Gastroesophageal sphincter (tissue), 4 donors: ENCODE measurements at regions not wholly inside any gene's neighbourhood (a gene's known extent, or its start where the extent isn't known, plus 50 kb on each side); places are given as distances from the start of the nearest gene placed in this dataset.

Experiments used
- ATAC-seq: fragments of 150-250 bp; one replicate; pipeline ENCODE4 v1.9.1; 2016; ENCODE audit warnings: mild to moderate bottlenecking, moderate library complexity
- H3K27ac ChIP-seq, 4 donors: fragments of 200-600 bp; sonication (generic) in 3 of 4; 1 replicate in 3 of 4; 2 replicates in 1 of 4; pipeline ENCODE4 v1.5.1; 2016 to 2019
- H3K27me3 ChIP-seq: fragments of 200-600 bp; sonication (generic); one replicate; pipeline ENCODE4 v1.5.1; 2019
- H3K36me3 ChIP-seq, 2 donors: fragments of 200-600 bp; sonication (generic); one replicate each; pipeline ENCODE4 v1.5.1; 2019; ENCODE audit warnings: control low read depth in 1 of 2
- H3K4me1 ChIP-seq, 3 donors: fragments of 200-600 bp; sonication (generic); 1 replicate in 2 of 3; 2 replicates in 1 of 3; pipeline ENCODE4 v1.5.1; 2016 to 2019; ENCODE audit warnings: control low read depth in 2 of 3
- H3K4me3 ChIP-seq, 2 donors: fragments of 200-600 bp; sonication (generic); one replicate each; pipeline ENCODE4 v1.5.1; 2019; ENCODE audit warnings: mild to moderate bottlenecking in 1 of 2, moderate library complexity in 1 of 2
- H3K9me3 ChIP-seq, 3 donors: fragments of 200-600 bp; sonication (generic); one replicate each; pipeline ENCODE4 v1.5.1; 2017 to 2019; ENCODE audit warnings: control low read depth in 2 of 3
- EP300 ChIP-seq: sonication (generic); formaldehyde crosslinking; IDR thresholded peaks from one replicate; pipeline ENCODE4 v1.6.1; 2017; ENCODE audit warnings: antibody characterized with exemption, mild to moderate bottlenecking
- POLR2A ChIP-seq, 2 donors: fragments of 450-650 bp; IDR thresholded peaks; one replicate each; pipeline ENCODE4 v1.6.1; 2017; ENCODE audit warnings: antibody characterized with exemption in 2 of 2, mild to moderate bottlenecking in 2 of 2, moderate library complexity in 1 of 2
- POLR2AphosphoS5 ChIP-seq: sonication (generic); formaldehyde crosslinking; IDR thresholded peaks from one replicate; pipeline ENCODE4 v1.6.1; 2017; ENCODE audit warnings: antibody characterized with exemption
- WGBS, 2 donors: methylation state at CpG; one replicate each; pipeline ENCODE4 v1.1.5; 2018; ENCODE audit warnings: low coverage in 1 of 2; 5-methylcytosine and 5-hydroxymethylcytosine counted together
- TF ChIP-seq, protein P1 (sequence below), 4 experiments: fragments of 200-600 bp in 2 of 4; fragments of 450-650 bp in 2 of 4; sonication (generic) in 1 of 4; IDR thresholded peaks; one replicate each; pipeline ENCODE4 v1.5.1; 2017 to 2019; ENCODE audit warnings: antibody characterized with exemption in 4 of 4, mild to moderate bottlenecking in 2 of 4, moderate library complexity in 2 of 4

DNA sequence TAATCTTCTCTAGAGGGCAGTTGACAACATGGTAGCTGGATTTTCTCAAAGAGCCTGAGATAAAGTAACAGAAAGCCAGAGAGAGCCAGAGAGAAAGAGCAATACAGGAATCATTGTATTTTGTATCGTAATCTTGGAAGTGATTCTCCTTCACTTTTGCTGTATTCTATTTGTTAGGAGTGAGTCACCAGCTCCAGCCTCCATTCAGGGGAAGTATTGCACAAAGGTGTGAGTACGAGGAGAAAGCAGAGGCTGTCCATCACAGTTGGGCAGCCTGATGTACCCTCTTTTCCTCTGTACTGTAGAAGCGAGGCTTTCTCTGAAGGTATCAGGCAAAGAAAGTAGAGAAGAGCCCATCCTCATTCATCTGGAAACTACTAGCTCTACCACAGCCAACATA lies 176.8 kb downstream of the KCNS3 start:
- no peak overlapping the region for H3K4me3 ChIP-seq
- H3K27me3 ChIP-seq = no peaks in the 10 kb centered on the region
- H3K27ac ChIP-seq = no peak overlapping the region
- H3K36me3 ChIP-seq = no peaks in the 10 kb centered on the region
- no peak for ATAC-seq
- TF ChIP-seq, protein P1, sequence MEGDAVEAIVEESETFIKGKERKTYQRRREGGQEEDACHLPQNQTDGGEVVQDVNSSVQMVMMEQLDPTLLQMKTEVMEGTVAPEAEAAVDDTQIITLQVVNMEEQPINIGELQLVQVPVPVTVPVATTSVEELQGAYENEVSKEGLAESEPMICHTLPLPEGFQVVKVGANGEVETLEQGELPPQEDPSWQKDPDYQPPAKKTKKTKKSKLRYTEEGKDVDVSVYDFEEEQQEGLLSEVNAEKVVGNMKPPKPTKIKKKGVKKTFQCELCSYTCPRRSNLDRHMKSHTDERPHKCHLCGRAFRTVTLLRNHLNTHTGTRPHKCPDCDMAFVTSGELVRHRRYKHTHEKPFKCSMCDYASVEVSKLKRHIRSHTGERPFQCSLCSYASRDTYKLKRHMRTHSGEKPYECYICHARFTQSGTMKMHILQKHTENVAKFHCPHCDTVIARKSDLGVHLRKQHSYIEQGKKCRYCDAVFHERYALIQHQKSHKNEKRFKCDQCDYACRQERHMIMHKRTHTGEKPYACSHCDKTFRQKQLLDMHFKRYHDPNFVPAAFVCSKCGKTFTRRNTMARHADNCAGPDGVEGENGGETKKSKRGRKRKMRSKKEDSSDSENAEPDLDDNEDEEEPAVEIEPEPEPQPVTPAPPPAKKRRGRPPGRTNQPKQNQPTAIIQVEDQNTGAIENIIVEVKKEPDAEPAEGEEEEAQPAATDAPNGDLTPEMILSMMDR (IDR thresholded peaks at IDR 0.05) = no peak
- TF ChIP-seq POLR2A (IDR thresholded peaks at IDR 0.05) (no peak), POLR2AphosphoS5 (no peak), EP300 (no peak)
- WGBS, 2 donors = 62 to 93% methylated on average over 2 to 3 of the region's 3 CpGs
- H3K9me3 ChIP-seq = no peaks in the 10 kb centered on the region
- no peaks in the 10 kb centered on the region for H3K4me1 ChIP-seq

DNA sequence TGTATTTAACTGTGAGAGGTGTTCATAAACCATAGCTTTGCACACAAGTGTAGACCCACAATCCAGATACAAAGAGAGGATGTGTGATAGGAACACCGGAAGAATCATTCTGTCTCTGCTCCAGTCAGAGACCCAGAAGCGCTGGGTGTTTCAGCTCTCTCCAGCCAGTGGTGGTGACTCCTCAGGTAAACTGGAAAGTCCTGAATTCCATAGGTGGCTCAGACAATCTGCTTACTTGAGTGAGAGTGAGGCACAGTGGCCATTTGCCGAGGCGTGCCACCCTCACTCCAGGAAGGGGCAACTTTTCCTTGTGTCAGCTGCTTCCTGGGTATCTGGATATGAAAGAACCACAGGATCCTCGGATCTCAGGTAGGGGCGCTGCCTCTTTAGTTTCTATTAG lies 171.5 kb downstream of the KCNS3 start:
- ATAC-seq = no peak
- no peaks in the 10 kb centered on the region for H3K9me3 ChIP-seq
- peaks cover 4 to 19% (median 6%) of the 10 kb centered on the region in 3 donors for H3K4me1 ChIP-seq
- H3K27me3 ChIP-seq = no peaks in the 10 kb centered on the region
- no peak overlapping the region for H3K4me3 ChIP-seq
- no peaks in the 10 kb centered on the region for H3K36me3 ChIP-seq
- 93 to 95% methylated on average over 3 to 6 of the region's 6 CpGs for WGBS, 2 donors
- TF ChIP-seq EP300 = no peak
- TF ChIP-seq, protein P1 (IDR thresholded peaks at IDR 0.05) = no peak
- no peak for TF ChIP-seq POLR2AphosphoS5
- TF ChIP-seq POLR2A (IDR thresholded peaks at IDR 0.05) = no peak
- no peak overlapping the region for H3K27ac ChIP-seq

DNA sequence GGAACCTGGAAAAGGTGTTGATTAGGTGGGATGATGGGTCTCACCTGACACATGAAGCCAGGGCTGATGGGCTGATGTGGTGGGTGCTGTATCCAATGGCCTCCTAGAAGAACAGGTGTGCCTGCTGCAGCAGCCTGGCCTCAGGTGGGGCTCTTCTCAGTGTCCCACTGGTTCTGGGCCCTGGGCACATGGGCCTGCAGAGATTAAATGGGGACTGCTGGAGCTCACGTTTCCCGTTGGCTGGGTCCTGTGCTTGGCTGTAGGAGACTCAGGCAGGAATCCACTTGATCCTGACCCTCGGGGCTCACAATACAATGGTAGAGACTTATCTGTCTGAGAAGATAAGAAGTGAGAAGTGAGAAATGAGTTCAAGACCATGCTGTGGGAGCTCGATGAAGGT lies 170.9 kb downstream of the KCNS3 start:
- Histone ChIP-seq H3K4me1 (peaks cover 4 to 19% (median 6%) of the 10 kb centered on the region in 3 donors), H3K36me3 (no peaks in the 10 kb centered on the region)
- 66% methylated on average over 2 of the region's 4 CpGs; no CpG with 5 or more reads in 1 of the 2 donors for WGBS, 2 donors

DNA sequence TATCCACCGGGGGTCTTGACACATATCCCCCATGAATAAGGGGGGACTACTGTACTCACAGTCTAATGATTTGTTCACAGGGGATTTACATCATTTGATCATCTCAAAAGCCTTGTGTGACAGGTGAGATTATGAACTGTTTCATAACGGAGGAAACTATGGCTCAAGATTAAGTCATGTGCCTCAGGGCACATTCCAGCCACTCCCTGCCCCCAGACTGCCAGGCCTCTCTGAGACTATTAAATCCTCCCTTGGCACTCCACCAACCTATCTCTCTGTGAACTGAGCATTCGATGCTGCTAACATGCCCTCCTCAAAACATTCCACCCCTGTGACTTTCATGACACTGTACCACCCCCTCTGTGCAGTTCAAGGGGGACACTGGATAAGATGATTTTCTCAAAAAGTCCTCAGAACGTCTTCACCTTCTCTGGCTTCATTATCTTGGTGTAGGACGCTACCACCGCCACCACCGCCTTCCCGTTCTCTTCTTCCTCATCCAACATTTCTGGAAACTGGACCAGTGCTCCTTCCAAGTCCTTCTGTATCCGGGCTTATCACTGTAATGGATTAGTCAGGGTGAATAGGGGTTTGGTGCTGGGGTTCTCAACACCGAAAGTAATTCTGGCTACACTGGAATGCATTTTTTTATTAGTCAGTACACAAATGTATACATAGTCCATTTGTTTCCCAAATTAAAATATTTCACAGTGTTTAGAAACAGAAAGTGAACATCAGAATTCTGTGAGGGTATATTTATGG lies 169.6 kb downstream of the KCNS3 start:
- 38 to 54% methylated on average over 2 to 10 of the region's 10 CpGs for WGBS, 2 donors

More for the DNA sequence above, 170.9 kb downstream of the KCNS3 start:
- TF ChIP-seq EP300 (no peak), POLR2A (IDR thresholded peaks at IDR 0.05) (no peak), POLR2AphosphoS5 (no peak)
- TF ChIP-seq, protein P1 (IDR thresholded peaks at IDR 0.05) = no peak
- Histone ChIP-seq H3K27ac (no peak overlapping the region), H3K4me3 (no peak overlapping the region), H3K9me3 (no peaks in the 10 kb centered on the region), H3K27me3 (no peaks in the 10 kb centered on the region)
- no peak for ATAC-seq

More for the DNA sequence above, 169.6 kb downstream of the KCNS3 start:
- TF ChIP-seq POLR2A (IDR thresholded peaks at IDR 0.05) = no peak
- TF ChIP-seq, protein P1 (IDR thresholded peaks at IDR 0.05) = no peak
- TF ChIP-seq POLR2AphosphoS5 = peak; percentile 19
- Histone ChIP-seq H3K9me3 (no peaks in the 10 kb centered on the region), H3K4me3 (no peak overlapping the region), H3K27ac (no peak overlapping the region), H3K4me1 (peaks cover 4 to 19% (median 6%) of the 10 kb centered on the region in 3 donors), H3K36me3 (no peaks in the 10 kb centered on the region), H3K27me3 (no peaks in the 10 kb centered on the region)
- ATAC-seq = no peak
